RPMI8226 (cell line): ENCODE measurements at regions not wholly inside any gene's neighbourhood (a gene's known extent, or its start where the extent isn't known, plus 50 kb on each side); places are given as distances from the start of the nearest gene placed in this dataset.

Source experiments
- DNase-seq: peaks from one replicate; pipeline ENCODE4 v3.0.0-alpha.2; 2015

GRCh38 chr4:157838366-157838765 lies 334.5 kb downstream of the GASK1B start:
- DNase-seq, result no peak

DNA sequence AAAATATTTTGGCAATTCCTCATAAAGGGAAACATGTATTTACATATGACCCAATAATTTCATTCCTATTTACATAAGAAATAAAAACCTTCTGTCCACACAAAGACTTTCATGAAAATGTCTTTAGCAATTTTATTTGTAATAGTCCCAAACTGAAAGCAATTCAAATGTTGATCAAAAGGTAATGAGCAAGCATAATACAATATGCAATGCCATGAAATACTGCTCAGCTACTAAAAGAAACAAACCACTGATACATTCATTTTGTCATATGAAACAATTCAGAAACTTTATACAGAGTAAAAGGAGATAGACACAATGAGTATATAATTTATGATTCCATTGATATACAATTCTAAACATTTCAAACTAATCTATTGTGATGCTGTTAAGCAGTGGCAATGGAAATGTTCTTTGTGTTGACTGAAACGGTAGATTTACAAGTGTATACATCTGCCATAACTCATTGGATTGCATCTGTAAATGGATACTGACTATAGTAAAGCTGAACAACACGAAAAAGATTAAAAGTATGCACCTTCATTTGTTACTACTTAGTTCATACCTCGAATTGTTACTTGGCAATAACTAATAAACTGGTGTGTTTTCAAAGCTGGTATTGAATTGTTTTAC lies 335.6 kb downstream of the GASK1B start:
- no peak for DNase-seq

DNA sequence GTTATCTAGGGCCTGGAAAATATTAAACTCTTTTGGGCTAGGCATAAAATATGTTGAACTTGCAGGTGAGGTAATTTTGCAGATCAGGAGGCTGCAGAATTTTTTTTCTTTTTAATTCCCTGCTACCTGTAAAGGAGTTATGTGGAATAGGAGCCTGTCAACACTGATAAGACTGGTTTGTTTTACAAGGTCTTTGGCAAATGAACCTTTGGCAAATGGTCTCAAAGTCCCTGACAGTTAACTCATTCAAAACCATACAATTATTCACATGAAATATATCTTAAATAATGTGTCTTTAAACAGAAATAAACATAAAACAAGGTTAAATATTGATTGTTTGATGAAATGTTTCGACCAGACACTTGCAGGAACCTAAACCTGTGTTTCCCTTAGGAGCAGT lies 340.2 kb downstream of the GASK1B start:
- no peak for DNase-seq

DNA sequence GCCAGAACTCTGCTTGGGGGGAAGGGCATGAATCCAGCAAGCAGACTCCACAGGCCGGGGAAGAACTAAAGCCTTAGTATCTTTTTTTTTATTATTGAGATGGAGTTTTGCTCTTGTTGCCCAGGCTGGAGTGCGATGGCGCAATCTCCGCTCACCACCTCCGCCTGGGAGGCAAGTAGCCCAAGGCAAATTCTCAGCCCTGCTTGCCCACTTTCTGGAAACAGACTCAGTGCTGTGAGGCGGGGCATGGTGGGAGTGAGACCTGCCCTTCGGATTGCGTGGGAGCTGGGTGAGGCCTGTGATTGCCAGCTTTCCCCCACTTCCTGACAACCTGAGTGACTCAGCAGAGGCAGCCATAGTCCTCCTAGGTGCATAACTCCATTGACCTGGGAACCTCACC lies 348.8 kb downstream of the GASK1B start:
- no peak for DNase-seq

- no peak for DNase-seq
Observed at GRCh38 chr4:157821814-157822213, 351.0 kb downstream of the GASK1B start.

DNA sequence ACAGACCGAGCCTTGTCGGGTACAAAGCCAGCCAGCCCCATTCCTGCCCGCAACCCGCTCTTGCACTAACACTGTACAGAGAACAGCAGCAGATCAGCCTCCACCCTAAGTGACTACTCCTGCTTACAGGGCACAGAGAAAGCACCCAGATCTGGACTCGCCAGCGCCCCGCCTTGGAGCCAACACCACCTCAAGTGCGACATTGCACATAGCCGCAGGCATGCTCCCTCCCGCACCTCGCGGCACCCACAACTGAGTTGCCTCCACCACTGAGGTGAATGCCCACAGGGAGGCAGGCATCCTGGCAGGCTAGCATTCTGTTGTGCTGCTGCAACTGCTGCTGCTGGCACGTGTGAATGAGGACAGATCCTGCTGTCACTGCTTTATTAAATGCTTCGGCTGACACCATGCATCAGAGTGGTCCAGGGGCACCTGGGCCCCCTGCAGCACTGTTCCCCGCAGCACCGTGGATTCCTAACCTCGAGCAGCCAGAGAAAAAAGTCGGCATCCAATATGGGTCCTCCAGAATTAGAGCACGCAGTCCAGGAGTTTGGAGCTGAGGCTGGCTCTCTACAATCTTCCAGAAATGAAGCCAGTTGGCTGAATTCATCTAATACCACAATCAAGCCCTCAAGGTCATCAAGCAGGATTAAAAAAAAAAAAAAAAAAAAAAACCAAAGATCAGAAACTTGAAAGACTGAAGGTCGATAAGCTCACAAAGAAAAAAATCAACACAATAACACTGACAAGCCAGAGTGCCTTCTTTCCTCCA lies 352.9 kb downstream of the GASK1B start:
- no peak for DNase-seq

DNA sequence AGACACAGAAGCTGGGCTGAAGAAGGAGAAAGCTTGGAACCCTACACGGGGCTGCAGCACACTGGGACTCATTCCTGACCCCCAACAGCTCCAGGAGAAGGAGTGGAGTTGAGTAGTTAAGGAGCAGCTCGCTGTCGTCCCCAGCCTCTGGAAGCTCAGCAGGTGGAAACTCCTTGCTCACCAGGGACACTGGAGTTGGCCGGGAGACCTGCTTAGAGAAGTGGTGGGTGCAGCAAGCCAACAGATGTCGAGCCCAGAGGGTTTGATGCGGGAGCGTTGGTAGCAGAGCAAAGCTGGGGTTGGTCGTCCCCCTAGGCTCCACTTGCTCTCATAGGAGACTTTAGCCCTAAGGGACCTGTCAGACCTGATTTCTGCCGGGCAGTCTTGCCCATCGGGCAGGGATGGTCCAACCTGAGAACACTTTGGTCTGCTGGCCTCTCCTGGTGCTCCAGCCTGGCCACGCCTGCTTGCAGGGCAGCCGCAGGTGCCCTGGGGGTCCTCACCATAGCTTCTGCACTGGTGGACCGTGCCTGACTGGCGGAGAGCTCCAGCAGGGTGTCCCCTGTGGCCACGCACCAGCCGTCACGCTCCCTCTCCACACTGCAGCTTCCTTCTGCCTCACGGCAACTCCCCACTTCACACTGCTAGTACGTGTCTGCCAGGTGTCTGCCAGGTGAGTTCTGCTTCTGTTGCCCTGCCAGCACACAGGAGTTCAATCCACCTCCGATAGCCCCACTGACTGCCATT lies 353.7 kb downstream of the GASK1B start:
- DNase-seq, result no peak

DNA sequence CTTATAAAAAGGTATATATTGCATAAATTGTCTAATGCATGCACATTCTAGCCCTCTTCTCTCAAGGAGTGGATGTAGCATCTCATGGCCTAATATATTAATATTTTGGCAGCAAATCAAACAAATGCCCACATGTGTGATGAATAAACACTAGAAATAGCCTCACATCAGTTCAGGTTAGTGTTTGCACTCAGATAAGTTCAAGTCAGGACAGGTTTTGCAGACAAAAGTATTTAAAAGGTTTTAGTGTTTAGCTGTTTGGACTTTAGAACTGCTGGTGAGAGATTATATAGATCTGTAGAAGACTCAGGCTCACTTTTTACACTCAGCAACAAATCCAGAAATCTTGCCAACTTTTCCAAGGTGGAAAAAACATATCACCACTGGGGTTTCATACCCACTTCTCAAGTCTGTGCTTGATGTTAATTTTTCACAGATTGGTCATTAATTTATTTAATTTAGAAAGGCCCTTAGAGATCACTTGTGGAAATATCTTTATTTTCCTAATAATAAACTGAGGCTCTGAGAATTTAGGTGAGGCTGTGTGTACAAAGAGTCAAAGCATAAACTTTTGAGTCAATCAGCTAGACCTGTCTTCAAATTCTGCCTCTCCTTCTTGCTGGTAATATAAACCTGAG lies 362.6 kb downstream of the GASK1B start:
- DNase-seq, result no peak

DNA sequence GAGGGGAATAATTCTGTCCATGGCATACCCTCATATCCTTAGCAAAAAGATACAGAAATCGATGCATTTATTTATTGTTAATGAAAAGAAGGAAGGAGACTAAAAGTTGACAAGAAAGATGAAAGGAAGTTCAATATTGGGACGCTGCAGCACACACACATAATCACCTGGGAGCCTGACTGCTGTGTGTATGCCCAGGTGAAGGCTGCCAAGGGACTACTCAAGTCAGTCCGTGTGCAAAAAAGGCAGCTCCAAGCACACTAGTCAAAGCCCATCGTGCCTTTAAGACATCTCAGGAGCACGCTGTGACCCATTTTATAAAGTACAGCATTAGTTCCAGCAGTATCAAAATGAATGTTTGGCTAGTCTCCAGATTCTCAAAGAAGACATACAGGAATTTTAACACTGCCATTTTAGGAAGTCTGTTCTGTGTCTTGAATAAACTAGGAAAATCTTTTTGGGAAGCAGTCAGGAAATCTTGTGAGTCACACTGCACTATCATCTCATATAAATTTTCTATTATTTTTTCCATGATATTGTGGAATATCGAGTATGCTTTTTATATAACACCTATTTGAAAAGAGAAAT lies 363.9 kb downstream of the GASK1B start:
- DNase-seq, result no peak

DNA sequence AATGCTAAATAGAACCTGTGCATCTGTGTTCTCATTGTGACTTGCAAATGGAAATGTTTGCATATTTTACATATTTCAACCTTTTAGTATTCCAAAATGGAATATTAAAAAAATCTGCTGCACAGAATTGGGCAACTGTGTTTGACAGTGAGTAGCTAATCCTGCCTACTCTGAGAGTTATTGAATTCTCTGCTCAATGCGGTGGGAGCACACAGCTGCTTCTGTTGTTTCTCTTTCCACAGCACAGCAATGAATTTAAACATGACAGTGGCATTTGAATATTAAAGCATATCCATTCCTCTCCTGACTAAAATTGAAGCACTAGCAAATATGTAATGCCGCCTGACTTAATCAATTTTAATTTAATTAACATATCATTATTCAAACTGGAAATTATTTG lies 366.6 kb downstream of the GASK1B start:
- DNase-seq, result no peak

DNA sequence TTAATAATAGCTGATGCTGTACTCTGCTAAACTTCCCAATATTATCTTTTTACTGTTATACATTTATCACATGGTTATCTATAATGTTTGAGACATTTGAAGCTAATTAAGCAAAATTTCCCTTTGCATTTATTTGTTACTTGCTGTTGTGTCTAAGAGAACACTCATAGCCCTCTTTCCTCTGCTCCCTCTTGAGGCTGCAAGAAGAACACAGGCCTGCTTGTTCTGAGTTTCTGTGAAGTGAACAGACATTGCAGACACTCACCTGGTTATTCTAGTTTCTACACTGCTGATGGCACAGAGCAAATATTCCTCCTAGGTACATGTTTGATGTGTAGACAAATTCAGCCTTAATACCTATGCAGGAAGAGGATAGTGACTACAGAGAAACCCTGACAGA lies 367.8 kb downstream of the GASK1B start:
- DNase-seq, result no peak

- no peak for DNase-seq
Observed at GRCh38 chr4:157803845-157804521, 368.8 kb downstream of the GASK1B start.

- no peak for DNase-seq
Observed at GRCh38 chr4:157803421-157803820, 369.4 kb downstream of the GASK1B start.

DNA sequence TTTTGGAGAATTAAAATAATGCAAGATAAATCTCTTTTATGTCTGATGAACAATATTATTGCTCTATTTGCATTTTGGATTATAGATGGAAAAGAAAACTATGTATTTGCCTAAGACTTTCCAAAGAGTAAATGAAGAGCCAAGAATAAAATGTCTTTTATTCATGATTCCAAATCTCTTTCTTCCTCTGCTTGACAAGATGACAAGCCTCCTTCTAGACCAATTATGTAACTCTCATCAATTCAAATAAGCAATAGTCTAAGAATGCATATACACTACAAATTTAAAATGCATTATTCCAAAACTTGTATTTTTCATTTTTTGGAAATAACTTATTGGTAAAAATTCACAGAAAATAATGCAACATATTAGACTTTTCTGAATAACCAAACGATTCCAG lies 377.3 kb downstream of the GASK1B start:
- no peak for DNase-seq

DNA sequence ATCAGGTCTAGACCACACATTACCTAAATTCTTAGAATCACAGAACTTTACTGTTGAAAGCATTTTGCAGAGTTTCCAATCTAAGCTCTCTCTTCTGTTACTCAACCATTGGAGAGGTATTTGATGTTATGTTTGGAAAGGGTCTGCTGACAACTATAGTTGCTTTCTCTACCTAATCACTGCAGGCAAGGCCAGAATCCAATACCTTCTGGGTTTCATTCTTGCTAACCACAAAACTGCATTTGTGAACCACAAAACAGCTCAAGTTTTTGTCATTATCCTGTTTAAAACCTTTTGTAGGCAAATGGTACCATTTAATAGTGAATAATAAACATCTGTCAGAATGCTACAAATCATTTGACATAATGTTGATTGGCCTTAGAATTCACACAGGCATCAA lies 380.1 kb downstream of the GASK1B start:
- no peak for DNase-seq

GRCh38 chr4:157791236-157791635 lies 381.6 kb downstream of the GASK1B start:
- DNase-seq, result no peak

DNA sequence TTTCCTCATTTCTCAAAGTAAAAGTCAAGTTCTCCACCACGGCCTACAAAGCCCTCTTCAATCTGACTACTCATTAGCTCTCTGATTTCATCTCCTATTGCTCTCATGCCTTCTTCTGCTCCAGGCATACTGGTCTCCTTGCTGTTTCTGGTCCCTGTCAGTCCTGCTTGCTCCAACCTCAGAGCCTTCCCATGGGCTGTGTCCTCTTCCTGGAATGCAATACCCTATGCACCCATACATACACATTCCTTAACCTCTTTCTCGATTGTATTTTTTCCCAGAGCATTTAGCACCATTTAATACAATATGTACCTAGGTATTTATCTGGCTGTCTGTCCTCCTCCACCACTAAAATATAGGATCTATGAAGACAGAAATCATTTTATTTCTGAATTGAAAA lies 385.2 kb downstream of the GASK1B start:
- no peak for DNase-seq

- no peak for DNase-seq
Observed at GRCh38 chr4:157781361-157781760, 391.5 kb downstream of the GASK1B start.

GRCh38 chr4:157779081-157779480 lies 393.7 kb downstream of the GASK1B start:
- no peak for DNase-seq

GRCh38 chr4:157776930-157777528 lies 395.8 kb downstream of the GASK1B start:
- no peak for DNase-seq

DNA sequence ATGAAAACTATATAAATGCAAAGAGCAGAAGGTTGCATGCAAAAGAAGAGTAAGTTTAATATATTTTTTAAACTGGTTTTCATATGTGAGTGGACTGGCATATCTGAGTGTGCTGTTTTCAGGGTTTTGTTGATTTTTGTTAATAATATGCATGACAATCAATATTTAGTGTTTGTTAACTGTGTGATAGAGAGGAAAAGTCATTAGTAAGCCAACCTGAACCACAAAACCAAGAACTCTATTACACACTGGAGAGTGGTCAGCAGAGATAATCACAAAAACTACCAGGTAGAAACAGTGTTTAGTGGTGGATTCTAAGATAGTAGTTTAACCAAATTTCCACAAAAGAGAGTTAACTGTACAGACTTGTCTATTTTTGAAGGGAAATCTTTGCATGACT lies 396.9 kb downstream of the GASK1B start:
- no peak for DNase-seq

DNA sequence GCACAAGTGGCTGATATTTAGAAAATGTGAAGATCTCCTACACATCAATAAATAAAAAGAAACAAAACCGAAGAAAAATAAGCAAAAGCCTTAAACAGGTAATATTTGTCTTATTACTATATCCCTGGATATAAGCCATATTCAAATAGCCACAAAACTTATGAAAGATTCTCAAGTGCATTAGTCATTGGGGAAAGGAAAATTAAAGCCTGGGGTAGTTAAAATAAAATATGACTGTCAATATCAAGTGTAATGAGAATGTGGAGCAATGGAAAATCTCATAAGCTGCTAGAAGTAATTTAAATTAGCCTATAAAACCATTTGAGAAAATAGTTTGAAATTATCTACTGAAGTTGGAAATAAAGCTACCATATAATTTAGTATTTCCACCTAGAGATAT lies 399.9 kb downstream of the GASK1B start:
- DNase-seq, result no peak
